ENCODE measurements at regions not wholly inside any gene's neighbourhood (a gene's known extent, or its start where the extent isn't known, plus 50 kb on each side); places are given as distances from the start of the nearest gene placed in this dataset.

- TF ChIP-seq PATZ1 (CRISPR knock-in tag; IDR thresholded peaks at IDR 0.05; ENCODE audit: borderline replicate concordance) (no peak), PPARA (CRISPR knock-in tag; IDR thresholded peaks at IDR 0.05; ENCODE audit: borderline replicate concordance) (no peak), TSHZ2 (CRISPR knock-in tag; IDR thresholded peaks at IDR 0.05) (no peak), ESRRG (CRISPR knock-in tag; IDR thresholded peaks at IDR 0.05) (no peak), TCF4 (CRISPR knock-in tag; IDR thresholded peaks at IDR 0.05; ENCODE audit: borderline replicate concordance) (no peak), ZNF8 (CRISPR knock-in tag; IDR thresholded peaks at IDR 0.05) (no peak), TOX (CRISPR knock-in tag; IDR thresholded peaks at IDR 0.05; ENCODE audit: borderline replicate concordance) (no peak), RARB (CRISPR knock-in tag; IDR thresholded peaks at IDR 0.05) (no peak), CREB5 (CRISPR knock-in tag; IDR thresholded peaks at IDR 0.05; ENCODE audit: low read depth) (no peak), CSRNP3 (CRISPR knock-in tag; IDR thresholded peaks at IDR 0.05) (no peak)
Measured at GRCh38 chr3:102099913-102100312, 250.6 kb downstream of the NFKBIZ start.
